ENCODE measurements at regions not wholly inside any gene's neighbourhood (a gene's known extent, or its start where the extent isn't known, plus 50 kb on each side); places are given as distances from the start of the nearest gene placed in this dataset.

DNA sequence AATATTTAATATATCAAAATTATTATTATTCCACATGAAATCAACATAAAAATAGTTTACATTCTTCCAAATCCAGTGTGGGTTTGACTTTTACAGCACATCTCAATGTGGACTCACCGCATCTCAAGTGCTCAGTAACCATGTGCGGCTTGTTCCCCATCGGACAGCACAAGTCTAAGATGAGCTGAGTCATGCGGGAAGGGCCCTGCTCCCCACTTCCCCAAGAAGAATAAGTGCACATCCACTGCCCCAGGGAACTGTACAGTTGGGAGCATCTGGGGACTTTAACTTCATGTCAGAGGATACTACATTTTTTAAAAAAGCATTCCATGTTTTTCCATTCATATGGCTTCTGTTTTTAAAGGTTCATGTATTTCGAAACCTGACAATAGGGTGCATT lies 325.6 kb downstream of the BTBD3 start:
- TF ChIP-seq, protein P1, sequence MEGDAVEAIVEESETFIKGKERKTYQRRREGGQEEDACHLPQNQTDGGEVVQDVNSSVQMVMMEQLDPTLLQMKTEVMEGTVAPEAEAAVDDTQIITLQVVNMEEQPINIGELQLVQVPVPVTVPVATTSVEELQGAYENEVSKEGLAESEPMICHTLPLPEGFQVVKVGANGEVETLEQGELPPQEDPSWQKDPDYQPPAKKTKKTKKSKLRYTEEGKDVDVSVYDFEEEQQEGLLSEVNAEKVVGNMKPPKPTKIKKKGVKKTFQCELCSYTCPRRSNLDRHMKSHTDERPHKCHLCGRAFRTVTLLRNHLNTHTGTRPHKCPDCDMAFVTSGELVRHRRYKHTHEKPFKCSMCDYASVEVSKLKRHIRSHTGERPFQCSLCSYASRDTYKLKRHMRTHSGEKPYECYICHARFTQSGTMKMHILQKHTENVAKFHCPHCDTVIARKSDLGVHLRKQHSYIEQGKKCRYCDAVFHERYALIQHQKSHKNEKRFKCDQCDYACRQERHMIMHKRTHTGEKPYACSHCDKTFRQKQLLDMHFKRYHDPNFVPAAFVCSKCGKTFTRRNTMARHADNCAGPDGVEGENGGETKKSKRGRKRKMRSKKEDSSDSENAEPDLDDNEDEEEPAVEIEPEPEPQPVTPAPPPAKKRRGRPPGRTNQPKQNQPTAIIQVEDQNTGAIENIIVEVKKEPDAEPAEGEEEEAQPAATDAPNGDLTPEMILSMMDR (IDR thresholded peaks at IDR 0.05): no peak
- TF ChIP-seq POLR2A (IDR thresholded peaks at IDR 0.05): no peak

Measured in body of pancreas (tissue), 4 donors.